ENCODE measurements at regions not wholly inside any gene's neighbourhood (a gene's known extent, or its start where the extent isn't known, plus 50 kb on each side); places are given as distances from the start of the nearest gene placed in this dataset.

- Histone ChIP-seq H3K9me3 (no peaks in the 10 kb centered on the region), H3K36me3 (no peaks in the 10 kb centered on the region), H3K27ac (no peak overlapping the region), H3K27me3 (no peaks in the 10 kb centered on the region), H3K4me1 (ENCODE audit: control insufficient read depth in 1 of 2, insufficient read depth in 1 of 2, low read depth in 1 of 2, low read length in 1 of 2) (peaks cover 30 to 48% of the 10 kb centered on the region in 2 experiments), H3K4me3 (ENCODE audit: low read depth in 1 of 2, low read length in 1 of 2) (no peak overlapping the region)
- TF ChIP-seq, protein P1, sequence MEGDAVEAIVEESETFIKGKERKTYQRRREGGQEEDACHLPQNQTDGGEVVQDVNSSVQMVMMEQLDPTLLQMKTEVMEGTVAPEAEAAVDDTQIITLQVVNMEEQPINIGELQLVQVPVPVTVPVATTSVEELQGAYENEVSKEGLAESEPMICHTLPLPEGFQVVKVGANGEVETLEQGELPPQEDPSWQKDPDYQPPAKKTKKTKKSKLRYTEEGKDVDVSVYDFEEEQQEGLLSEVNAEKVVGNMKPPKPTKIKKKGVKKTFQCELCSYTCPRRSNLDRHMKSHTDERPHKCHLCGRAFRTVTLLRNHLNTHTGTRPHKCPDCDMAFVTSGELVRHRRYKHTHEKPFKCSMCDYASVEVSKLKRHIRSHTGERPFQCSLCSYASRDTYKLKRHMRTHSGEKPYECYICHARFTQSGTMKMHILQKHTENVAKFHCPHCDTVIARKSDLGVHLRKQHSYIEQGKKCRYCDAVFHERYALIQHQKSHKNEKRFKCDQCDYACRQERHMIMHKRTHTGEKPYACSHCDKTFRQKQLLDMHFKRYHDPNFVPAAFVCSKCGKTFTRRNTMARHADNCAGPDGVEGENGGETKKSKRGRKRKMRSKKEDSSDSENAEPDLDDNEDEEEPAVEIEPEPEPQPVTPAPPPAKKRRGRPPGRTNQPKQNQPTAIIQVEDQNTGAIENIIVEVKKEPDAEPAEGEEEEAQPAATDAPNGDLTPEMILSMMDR (IDR thresholded peaks at IDR 0.05), result no peak
These were observed 70.6 kb upstream of the F13A1 start for GRCh38 chr6:6390849-6391602.

- H3K4me3 ChIP-seq (ENCODE audit: low read depth in 1 of 2, low read length in 1 of 2), result no peak overlapping the region
- H3K9me3 ChIP-seq, result no peaks in the 10 kb centered on the region
- TF ChIP-seq, protein P1 (IDR thresholded peaks at IDR 0.05), result no peak
- no peak overlapping the region for H3K27ac ChIP-seq
- no peaks in the 10 kb centered on the region for H3K27me3 ChIP-seq
- no peaks in the 10 kb centered on the region for H3K36me3 ChIP-seq
- peaks cover 23 to 43% of the 10 kb centered on the region in 2 experiments for H3K4me1 ChIP-seq (ENCODE audit: control insufficient read depth in 1 of 2, insufficient read depth in 1 of 2, low read depth in 1 of 2, low read length in 1 of 2)
These were observed 72.0 kb upstream of the F13A1 start for GRCh38 chr6:6392214-6393068.

- TF ChIP-seq, protein P1 (IDR thresholded peaks at IDR 0.05), result no peak
- H3K4me1 ChIP-seq (ENCODE audit: control insufficient read depth in 1 of 2, insufficient read depth in 1 of 2, low read depth in 1 of 2, low read length in 1 of 2), result peaks cover 23 to 37% of the 10 kb centered on the region in 2 experiments
- H3K27ac ChIP-seq, result no peak overlapping the region
- no peaks in the 10 kb centered on the region for H3K27me3 ChIP-seq
- H3K36me3 ChIP-seq, result no peaks in the 10 kb centered on the region
- no peak overlapping the region for H3K4me3 ChIP-seq (ENCODE audit: low read depth in 1 of 2, low read length in 1 of 2)
- no peaks in the 10 kb centered on the region for H3K9me3 ChIP-seq
These were observed 72.6 kb upstream of the F13A1 start for GRCh38 chr6:6393069-6393529.

DNA sequence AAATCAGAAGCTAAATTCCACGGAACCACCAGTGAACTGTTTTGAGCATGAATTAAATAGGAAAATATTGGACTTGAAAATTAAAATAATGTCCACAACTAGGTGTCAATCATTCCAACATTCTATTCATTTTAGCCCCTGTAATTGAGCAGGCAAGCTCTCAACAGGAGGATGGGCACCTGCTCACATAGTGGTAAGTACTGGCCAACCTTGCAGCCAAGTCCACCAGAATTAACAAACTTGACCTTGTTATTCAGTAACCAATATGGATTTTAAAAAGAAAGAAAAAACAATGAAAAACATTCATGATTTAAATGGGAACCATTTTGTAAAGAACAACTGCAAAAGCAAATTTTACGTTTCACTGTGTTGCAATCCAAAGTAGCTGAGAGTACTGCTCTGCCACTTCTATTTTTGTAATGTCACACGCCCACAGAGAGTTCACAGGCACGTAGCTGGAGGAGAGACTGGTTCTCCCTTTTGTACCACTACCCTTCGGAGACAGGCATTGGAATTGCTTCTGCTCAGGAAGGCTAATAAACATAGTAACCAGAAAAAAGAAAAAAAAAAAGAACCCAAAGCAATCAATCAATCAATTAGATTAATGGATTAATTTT lies 75.2 kb upstream of the F13A1 start:
- Histone ChIP-seq H3K27ac (peak overlapping the region; percentile 55), H3K4me1 (ENCODE audit: control insufficient read depth in 1 of 2, insufficient read depth in 1 of 2, low read depth in 1 of 2, low read length in 1 of 2) (peaks cover 23 to 37% of the 10 kb centered on the region in 2 experiments), H3K9me3 (no peaks in the 10 kb centered on the region), H3K36me3 (no peaks in the 10 kb centered on the region), H3K27me3 (no peaks in the 10 kb centered on the region), H3K4me3 (ENCODE audit: low read depth in 1 of 2, low read length in 1 of 2) (peak overlapping the region in 1 of 2 experiments; percentile 3)
- TF ChIP-seq, protein P1 (IDR thresholded peaks at IDR 0.05), result no peak

DNA sequence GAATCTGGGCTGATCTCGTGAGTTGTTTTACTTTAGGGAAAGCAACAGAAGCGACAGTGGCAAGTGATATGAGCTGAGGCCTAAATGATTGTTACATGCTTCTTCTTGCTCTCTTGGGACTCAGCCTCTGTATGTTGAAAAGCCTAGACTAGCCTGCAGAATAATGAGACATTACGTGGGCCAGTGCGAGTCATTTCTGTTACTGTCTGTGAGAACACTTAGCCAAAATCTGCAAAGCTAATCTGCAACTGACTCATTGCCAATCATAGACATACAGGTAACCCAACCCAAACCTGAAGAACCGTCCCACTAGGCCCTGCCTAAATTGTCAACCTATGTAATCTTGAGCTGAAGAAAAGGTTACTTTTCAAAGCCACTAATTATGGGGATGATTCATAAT lies 77.4 kb upstream of the F13A1 start:
- no peaks in the 10 kb centered on the region for H3K27me3 ChIP-seq
- H3K4me1 ChIP-seq (ENCODE audit: control insufficient read depth in 1 of 2, insufficient read depth in 1 of 2, low read depth in 1 of 2, low read length in 1 of 2), result peaks cover 23 to 31% of the 10 kb centered on the region in 2 experiments
- H3K9me3 ChIP-seq, result no peaks in the 10 kb centered on the region
- H3K4me3 ChIP-seq (ENCODE audit: low read depth in 1 of 2, low read length in 1 of 2), result no peak overlapping the region
- no peaks in the 10 kb centered on the region for H3K36me3 ChIP-seq
- TF ChIP-seq, protein P1 (IDR thresholded peaks at IDR 0.05), result no peak
- no peak overlapping the region for H3K27ac ChIP-seq

All from neutrophil (primary cell).